GM18505 (cell line): ENCODE measurements at regions not wholly inside any gene's neighbourhood (a gene's known extent, or its start where the extent isn't known, plus 50 kb on each side); places are given as distances from the start of the nearest gene placed in this dataset.

Experiments used
- ATAC-seq: cut with Tn5 transposase; IDR thresholded peaks from one replicate; pipeline ENCODE4 v1.9.1; 2021; ENCODE audit not compliant: unreplicated experiment
- POLR2A ChIP-seq: IDR thresholded peaks from 4 replicates; pipeline ENCODE4 v1.6.1; 2011; ENCODE audit warnings: borderline replicate concordance; ENCODE audit not compliant: insufficient read depth, insufficient read length; ENCODE audit errors: extremely low read depth

DNA sequence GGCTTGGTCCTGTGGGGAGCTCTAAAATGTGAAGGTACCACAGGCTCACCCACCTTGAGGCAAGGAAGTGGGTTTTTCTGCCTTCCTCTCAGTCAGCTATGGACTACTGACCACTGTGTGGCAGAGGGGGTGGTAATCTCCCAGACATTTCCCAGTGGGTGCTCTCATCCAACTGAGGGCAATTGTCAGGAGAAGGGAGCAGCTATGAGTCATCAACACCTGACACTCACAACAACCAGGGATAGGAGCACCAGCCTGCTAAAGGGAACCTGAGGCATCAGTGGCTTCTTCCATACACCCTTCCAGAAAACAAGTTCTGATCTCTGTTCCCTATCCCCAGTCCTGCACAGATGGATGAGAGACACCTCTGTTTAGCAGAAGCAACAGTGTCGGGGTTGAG lies 468.8 kb downstream of the BCOR start:
- no peak for TF ChIP-seq POLR2A
- no peak for ATAC-seq

DNA sequence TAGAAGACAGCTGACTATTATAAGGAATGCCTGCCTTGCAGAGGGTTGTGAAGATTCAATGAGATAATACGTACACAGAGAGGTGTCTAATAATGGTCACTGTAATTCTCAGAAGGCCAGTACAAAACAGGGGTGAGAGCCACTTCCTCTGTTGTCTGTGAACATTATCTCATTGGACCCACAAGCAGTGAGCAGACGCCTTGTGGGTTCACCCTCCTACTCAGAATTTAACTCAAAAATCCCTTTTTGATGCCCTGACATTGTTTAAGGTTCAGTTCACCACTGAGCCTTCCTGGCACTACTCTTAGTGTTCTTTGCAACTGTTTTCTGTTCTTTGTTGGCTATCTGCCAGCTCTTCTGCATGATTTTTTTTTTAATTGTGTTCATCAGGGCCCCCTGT lies 467.4 kb downstream of the BCOR start:
- ATAC-seq: no peak
- no peak for TF ChIP-seq POLR2A

DNA sequence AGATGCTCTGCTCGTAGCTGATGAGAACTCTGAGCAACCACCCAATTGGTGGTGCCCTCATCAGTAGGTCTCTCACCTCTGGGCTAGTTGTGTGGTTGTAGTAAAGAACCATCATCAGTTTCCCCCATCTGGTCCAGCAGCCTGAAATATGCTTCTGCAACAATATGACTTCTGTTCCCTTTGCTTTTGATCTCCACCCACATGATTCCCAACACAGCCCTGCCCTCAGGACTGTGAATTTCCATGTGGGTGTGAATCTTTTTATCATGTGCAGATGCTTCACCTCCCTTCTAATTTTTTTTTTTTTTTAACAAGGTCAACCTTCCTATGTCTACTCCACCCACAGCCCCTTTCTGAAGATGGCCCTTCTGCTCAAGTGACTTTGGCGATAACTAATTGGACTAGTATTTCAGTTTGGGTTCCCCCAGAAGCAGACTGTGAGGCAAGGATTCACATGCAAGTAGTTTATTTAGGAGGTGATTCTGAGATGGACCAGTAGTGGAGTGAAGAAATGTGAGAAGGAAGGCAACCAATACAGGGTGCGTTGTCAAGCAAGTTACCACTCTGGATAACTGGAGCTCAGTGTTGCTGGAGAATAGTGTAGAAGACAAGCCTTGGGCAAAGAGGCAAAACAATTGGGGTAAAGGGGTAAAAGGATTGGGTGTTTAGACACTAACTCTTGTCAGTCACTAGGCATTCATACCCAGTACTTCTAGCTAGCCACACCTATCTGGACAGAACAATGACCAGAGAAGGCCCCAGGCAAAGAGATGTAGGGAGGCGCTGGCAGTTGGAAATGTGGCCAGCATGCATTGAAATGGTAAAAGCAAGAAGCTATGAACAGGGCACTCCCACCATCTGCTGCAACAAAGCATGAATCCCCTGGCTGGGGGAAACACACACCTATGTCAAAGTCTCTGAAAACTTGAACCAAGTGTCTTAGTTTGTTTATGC lies 466.2 kb downstream of the BCOR start:
- no peak for TF ChIP-seq POLR2A
- ATAC-seq: no peak

DNA sequence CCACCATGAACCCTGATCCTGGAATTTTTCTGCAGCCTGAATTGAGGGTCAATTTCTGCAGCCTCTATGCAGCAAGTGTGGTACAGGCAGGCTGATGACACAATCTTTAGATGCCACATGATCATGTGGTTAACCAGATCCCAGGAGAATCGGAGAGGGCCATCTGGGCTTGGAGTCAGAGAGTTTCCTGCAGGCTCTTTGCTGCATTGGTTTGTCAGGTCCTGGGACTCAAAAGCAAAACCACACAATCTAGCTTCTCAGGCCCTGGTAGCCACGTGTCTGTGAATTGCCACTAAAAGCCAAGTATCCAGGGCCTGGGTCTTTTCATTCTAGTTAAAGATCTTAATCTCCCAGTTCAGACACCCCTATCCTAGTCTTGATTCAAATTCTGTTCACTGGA lies 464.5 kb downstream of the BCOR start:
- no peak for TF ChIP-seq POLR2A
- ATAC-seq: no peak

DNA sequence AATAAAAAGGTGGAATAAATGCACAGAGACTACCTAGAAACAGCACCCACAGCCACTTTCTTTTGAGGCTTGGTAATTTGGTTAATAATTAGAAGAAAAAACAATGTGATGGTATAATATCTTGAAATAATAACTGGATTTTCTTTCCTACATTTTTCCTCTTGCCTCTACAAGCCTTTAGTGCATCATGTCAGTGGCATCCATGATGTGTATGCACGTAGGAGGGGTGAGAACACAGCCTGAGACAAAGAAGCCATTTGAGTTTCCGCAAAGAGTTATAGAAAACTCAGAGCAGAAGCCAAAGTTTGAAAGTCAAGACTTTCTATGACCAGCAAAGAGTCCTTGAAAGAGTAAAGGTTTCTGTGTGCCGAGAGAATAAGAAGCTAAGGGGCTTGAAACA lies 461.3 kb downstream of the BCOR start:
- no peak for TF ChIP-seq POLR2A
- no peak for ATAC-seq

DNA sequence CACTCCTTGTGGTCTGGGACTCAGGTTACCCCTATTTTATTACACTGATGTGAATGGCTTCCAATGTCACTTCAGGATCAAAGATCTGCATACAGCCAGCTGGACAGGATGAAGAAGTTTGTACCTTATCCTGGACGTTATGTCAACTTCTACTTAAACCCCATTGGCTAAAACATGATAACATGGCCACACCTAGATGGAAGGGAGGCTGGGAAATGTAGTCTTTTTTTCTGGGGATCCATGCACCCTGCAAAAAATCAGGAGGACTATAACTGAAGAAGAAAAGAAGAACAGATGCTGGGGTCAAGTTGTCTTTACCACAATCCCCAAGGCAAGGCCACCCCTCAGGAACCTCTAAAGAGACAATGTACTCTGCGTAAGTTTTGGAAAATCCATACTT lies 459.2 kb downstream of the BCOR start:
- ATAC-seq: no peak
- TF ChIP-seq POLR2A: no peak

DNA sequence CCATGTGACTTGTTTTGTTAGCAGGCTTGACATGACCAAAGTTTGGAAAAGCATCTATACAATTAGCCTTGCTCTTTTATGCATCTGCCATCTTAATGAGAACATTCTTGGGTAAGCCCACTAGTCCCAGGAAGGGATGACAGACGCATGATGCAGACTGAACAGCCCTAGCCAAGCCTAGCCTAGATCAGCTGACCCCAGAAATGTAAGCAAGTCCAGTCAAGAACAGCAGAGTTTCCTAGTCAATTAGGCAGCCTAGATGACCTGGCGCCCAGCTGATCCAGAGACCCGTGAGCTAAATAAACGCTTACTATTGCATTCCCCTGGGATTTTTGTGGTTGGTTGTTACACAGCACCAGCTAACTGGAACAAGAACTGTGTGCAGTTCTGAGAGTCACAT lies 457.9 kb downstream of the BCOR start:
- no peak for TF ChIP-seq POLR2A
- ATAC-seq: no peak

DNA sequence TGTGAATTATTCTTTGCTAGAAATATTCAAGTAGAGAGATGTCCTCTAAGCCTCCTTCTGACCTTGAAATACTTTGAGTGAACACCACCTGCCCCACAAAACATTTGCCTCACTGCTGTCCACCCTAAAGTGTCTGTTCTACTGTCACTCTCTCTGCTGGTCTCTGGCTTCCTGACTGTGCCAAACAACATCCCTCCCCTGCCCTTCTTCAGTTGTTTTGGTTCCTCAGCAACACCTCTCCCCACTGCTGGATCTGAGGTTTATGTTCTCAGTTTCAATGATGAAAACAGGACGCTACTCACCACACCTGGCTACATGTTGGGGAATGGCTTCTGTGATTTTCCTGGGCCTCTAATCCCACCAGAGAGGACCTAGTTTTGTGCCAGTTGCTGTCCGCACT lies 456.9 kb downstream of the BCOR start:
- no peak for ATAC-seq
- TF ChIP-seq POLR2A: no peak

DNA sequence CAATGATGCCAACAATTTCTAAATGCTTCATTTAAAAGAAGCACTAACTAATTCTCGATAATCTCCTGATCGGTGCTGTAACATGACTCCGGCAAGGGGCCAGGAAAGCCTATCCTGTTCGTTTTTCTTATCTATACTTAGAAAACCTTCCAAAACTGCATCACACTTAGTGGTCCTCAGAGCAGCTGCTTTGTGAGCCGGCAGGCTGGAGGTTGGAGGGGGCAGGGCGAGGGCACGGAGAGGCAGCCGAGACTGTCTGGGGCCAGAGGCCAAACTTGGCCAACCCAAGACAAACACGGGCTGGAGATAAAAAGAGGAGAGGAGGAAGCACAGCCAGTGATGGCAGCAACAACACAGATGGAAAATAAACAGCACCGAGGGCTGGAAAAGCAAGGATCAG lies 455.7 kb downstream of the BCOR start:
- TF ChIP-seq POLR2A: no peak
- no peak for ATAC-seq

DNA sequence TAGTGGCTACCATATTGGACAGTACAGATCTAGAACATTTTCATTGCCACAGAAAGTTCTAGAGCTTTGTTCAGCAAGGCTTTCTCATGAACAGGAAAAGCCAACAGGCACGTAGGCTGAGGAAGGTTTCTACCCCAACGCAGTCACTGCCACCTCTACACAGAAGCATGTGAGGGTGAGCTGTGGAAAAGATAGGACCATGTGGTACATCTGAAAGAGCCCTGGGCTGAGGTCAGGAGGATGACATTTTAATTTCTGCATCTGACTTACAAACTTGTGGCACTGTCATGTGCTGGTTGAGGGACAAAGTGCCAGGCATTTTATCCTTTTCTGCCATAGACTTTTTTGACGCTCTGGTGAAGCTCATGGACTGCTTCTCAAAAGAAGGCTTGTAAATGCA lies 454.2 kb downstream of the BCOR start:
- no peak for ATAC-seq
- no peak for TF ChIP-seq POLR2A

DNA sequence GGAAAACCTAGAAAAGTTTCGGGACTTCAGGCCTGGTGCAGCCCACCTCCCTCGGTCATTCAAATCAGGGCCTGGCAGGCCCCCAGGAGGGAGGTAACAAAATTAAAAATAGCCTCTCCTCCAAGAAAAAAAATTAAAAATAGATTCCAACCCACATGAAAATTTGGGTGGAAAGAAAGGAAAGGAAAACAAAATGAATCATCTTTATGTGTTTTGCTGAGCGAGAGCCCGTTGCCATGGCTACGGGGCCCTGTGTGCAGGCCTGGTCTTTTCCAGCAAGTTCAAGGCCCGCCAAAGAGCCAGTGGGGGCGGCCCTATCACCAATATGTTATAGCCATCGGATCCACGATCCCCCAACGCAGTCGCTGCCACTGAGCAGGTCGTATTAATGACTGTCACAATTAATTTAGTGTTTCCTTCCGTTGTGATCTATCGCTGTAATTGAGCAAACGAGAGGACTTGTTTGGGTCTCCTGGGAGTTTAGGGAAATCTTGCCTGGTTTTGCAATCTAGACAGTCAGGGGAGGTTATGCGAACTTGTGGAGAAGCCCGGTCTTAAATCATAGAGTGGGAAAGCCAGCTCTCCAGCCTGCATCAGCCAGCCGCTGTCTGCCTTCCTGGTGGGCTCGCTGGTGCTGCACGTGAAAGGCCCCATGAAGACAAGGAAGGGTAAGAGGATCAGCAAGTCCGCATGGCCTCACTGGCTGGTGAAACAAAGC lies 452.4 kb downstream of the BCOR start:
- TF ChIP-seq POLR2A: no peak
- ATAC-seq: no peak

DNA sequence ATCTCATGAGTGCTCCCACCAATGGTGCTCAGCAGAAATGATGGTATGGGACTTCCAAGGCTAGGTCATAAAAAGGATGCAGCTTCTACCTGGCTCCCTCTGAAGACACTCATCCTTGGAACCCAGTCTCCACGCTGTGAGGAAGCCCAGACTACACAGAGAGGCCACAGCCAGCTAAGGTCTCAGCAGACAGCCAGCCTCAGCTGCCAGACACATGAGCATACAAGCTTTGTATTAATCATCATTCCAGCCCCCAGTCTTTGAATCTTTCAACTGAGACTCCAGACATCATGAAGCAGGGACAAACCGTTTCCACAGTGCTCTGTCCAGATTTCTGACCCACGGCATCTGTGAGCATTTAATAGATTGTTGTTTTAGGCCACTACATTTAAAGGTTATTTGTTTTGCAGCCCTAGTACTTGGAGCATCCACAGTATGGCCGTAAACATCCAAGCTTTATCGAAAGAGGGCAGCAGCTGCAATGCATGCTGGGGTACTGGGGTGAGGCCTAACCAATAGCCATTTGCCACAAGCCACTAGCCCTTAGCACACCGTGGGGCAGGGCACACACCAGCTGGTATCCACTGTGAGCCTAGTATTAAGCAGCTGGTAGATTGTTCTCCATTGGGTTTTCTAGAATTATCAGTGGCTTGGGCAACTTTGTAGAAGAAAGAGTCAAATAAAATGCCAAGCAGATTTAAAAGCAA lies 449.1 kb downstream of the BCOR start:
- no peak for ATAC-seq
- TF ChIP-seq POLR2A: no peak

DNA sequence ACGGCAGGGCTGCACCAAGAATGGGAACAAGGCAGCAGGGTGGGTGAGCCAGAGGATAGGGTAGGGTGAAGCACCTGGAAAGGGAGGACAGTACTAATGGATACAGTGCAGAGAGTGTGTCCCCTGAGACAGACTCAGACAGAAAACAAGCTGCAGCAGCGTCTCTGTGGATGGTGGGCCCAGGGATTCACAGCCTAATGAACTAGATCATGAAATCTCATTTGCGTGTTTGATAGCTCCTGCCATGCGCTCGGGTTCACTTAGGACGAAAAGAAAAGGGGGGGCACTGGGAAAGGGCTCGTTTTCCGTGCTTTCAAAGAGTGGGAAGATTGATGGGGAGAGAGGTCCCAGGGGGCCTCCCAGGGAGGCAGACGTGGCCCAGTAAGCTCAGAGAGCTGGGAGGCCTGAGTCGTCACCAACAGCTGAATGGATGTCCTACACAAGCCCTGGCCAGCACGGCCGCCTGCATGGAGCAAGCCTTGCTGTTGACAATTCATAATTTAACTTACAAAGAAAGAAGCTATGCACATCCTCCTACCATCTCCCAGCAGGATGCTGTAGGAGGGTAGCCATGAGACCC lies 446.9 kb downstream of the BCOR start:
- ATAC-seq: no peak
- no peak for TF ChIP-seq POLR2A

DNA sequence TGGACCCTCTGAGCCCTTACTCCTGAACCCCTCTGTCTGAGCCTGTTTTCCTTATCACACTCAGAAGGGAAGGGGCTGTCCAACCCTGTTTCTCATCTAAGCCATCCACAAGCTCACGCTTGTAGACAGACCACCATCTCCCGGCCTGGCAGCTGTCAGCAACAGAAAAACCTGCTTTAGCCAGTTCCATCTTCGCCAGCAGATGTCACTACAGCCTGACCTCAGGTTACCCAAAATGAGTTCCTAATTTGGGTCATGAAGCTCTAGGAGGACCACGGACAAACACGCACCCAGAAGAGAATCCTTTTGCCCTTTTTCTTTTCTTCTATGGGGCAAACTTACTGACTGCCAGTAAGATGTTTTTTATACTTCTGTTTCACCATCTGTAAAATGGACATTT lies 445.4 kb downstream of the BCOR start:
- TF ChIP-seq POLR2A: no peak
- no peak for ATAC-seq

DNA sequence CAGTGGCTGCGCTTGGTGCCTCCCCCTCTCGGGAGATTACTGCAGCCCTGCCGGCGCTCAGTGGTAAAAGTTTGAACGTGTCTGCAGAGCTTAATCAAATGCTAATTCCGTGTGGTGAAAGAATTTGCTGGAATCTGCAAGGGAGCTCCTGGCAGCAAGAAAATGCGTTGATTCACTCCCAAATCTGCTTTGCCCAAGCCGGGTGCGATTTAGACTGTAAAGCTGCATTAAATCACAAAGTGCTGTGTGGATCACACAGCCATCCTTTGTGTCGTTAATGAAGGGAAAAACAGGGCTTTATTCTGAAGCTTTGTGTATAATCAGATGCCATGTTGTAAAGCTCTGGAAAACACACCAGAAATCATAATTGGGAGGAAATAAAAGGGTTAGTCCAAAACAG lies 444.1 kb downstream of the BCOR start:
- no peak for ATAC-seq
- no peak for TF ChIP-seq POLR2A
